GM12892 (cell line): ENCODE measurements at regions not wholly inside any gene's neighbourhood (a gene's known extent, or its start where the extent isn't known, plus 50 kb on each side); places are given as distances from the start of the nearest gene placed in this dataset.

Experiments
- POLR2A ChIP-seq: IDR thresholded peaks from 2 replicates; pipeline ENCODE4 v1.6.1; 2011; ENCODE audit warnings: low read depth, low read length, control low read depth
- POLR2AphosphoS5 ChIP-seq: IDR thresholded peaks from 2 replicates; pipeline ENCODE4 v1.6.1; 2011; ENCODE audit warnings: low read depth, low read length, control low read depth
- TAF1 ChIP-seq: IDR thresholded peaks from 2 replicates; pipeline ENCODE4 v1.6.1; 2011; ENCODE audit warnings: low read depth, mild to moderate bottlenecking, control low read depth, low read length, borderline replicate concordance

DNA sequence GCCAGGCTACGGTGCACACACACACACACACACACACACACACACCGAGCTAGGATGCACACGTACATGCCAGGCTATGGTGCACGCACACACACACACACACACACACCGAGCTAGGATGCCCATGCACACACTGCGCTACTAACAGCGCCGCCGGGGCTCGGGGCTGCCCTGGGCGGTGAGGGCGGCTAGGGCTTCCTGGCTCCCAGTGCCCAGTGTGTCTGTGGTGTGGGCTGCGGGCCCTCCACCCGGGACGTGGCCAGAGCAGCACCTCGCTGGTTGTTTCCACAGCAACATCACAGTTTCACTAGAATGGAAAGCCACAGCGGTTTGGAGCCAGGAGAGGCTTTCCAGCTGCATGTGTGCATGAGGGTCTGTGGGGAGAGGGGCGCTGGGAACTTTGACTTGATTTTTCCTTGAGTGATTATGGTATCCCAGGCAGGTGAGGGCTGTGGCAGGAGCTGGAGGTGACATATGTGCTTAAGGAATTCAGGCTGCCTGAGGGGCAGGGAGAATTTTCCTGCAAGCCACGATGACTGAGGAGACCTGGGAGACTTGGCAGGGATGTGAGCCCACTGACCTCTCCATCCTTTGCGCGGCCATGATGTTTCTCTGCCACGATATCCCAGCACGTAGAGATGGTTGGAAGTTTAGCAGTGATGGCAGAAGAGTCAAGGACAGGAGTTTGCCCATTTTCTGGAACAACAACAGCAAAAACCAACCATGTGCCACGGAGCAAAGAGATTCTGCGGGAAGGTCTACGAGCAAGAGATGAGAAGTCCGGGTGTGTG is 195.9 kb downstream of the SNX19 start:
- TF ChIP-seq POLR2A (no peak), TAF1 (no peak), POLR2AphosphoS5 (no peak)
